ENCODE measurements at regions not wholly inside any gene's neighbourhood (a gene's known extent, or its start where the extent isn't known, plus 50 kb on each side); places are given as distances from the start of the nearest gene placed in this dataset.

GRCh38 chrX:4708970-4709760 is 995.7 kb upstream of the PRKX start:
- POLR2A ChIA-PET (ENCODE audit: unreplicated experiment), result no interaction called here
- Histone ChIP-seq H2AK5ac (ENCODE audit: low read depth, low read length) (no peak overlapping the region), H3K14ac (replicated peaks; ENCODE audit: low read depth, low read length) (no peak overlapping the region), H3K79me1 (ENCODE audit: low read depth in 1 of 2, low read length in 2 of 2) (no peaks in the 10 kb centered on the region), H2BK15ac (ENCODE audit: low read depth, low read length) (no peak overlapping the region), H3K23ac (ENCODE audit: low read depth, low read length) (no peak overlapping the region), H4K5ac (ENCODE audit: low read depth, low read length) (no peak overlapping the region), H2BK20ac (ENCODE audit: low read depth, low read length) (no peak overlapping the region), H3K4me2 (ENCODE audit: low read depth, low read length) (no peak overlapping the region), H4K91ac (ENCODE audit: insufficient read depth, low read depth, low read length) (no peak overlapping the region), H3K27me3 (ENCODE audit: control insufficient read depth, insufficient read depth, low read length) (no peaks in the 10 kb centered on the region), H3K4ac (ENCODE audit: low read depth, low read length) (no peak overlapping the region), H3K4me1 (ENCODE audit: control insufficient read depth, insufficient read depth, low read length) (no peaks in the 10 kb centered on the region), H2BK120ac (ENCODE audit: low read depth, low read length) (no peak overlapping the region), H2AK9ac (replicated peaks; ENCODE audit: low read depth, low read length, poor library complexity) (no peak overlapping the region), H3K9ac (ENCODE audit: low read depth, low read length) (no peak overlapping the region), H3K36me3 (ENCODE audit: control insufficient read depth, insufficient read depth, low read length) (no peaks in the 10 kb centered on the region), H4K8ac (ENCODE audit: low read depth in 2 of 2, low read length in 2 of 2) (no peak overlapping the region), H4K20me1 (ENCODE audit: insufficient read depth, low read length) (no peaks in the 10 kb centered on the region), H2BK5ac (ENCODE audit: low read depth, low read length, poor library complexity, severe bottlenecking) (no peak overlapping the region), H2AFZ (replicated peaks; ENCODE audit: low read length, poor library complexity) (no peak overlapping the region), H3K56ac (ENCODE audit: extremely low read depth, insufficient read depth, low read length) (no peak overlapping the region), H3K27ac (ENCODE audit: insufficient read depth, low read length) (no peak overlapping the region), H3K4me3 (ENCODE audit: insufficient read depth, low read depth, low read length) (no peak overlapping the region), H3K18ac (ENCODE audit: low read depth, low read length) (no peak overlapping the region), H3K9me1 (ENCODE audit: insufficient read depth, low read length) (no peaks in the 10 kb centered on the region), H3K9me3 (ENCODE audit: control insufficient read depth, insufficient read depth, low read length) (peaks cover 9% of the 10 kb centered on the region)
- ATAC-seq (ENCODE audit: low read depth), result no peak
- intact Hi-C loops (cut with micrococcal nuclease) (no loop called here), in situ Hi-C loops (cut with MboI; ENCODE audit: low sequenced_read_pairs) (no loop called here), dilution Hi-C loops (cut with HindIII; ENCODE audit: low sequenced_read_pairs, unreplicated experiment) (no loop called here)
- TF ChIP-seq CTCF (conservative IDR thresholded peaks at IDR 0.05; ENCODE audit: low read depth, low read length) (no peak), MAFK (IDR thresholded peaks at IDR 0.05; ENCODE audit: low read depth, low read length) (no peak), BHLHE40 (IDR thresholded peaks at IDR 0.05; ENCODE audit: low read depth, low read length) (no peak), SMC3 (IDR thresholded peaks at IDR 0.05; ENCODE audit: low read depth, low read length) (no peak), POLR2A (IDR thresholded peaks at IDR 0.05; ENCODE audit: low read depth, low read length) (no peak), CHD1 (IDR thresholded peaks at IDR 0.05; ENCODE audit: low read depth, low read length) (no peak), USF2 (IDR thresholded peaks at IDR 0.05; ENCODE audit: low read depth, low read length) (no peak), RCOR1 (IDR thresholded peaks at IDR 0.05; ENCODE audit: insufficient replicate concordance, low read length) (no peak), MAZ (IDR thresholded peaks at IDR 0.05; ENCODE audit: borderline replicate concordance, low read depth, low read length) (no peak), MXI1 (IDR thresholded peaks at IDR 0.05; ENCODE audit: borderline replicate concordance, low read depth, low read length) (no peak), RFX5 (IDR thresholded peaks at IDR 0.05; ENCODE audit: low read depth, low read length) (no peak), ELK1 (IDR thresholded peaks at IDR 0.05; ENCODE audit: borderline replicate concordance, low read depth, low read length) (no peak), RAD21 (IDR thresholded peaks at IDR 0.05; ENCODE audit: low read length) (no peak), FOS (IDR thresholded peaks at IDR 0.05; ENCODE audit: low read depth, low read length) (no peak), NFE2L2 (IDR thresholded peaks at IDR 0.05; ENCODE audit: low read depth, low read length) (no peak), CEBPB (IDR thresholded peaks at IDR 0.05; ENCODE audit: low read depth, low read length) (no peak)
- no TSS peak for BruUV-seq (replicated peaks)
- CTCF ChIA-PET, result no interaction called here
- no peak for DNase-seq
- 20% methylated on average over 1 of the region's 4 CpGs; no CpG with 5 or more reads in 1 of the 2 experiments for WGBS, 2 experiments (ENCODE audit: extremely low coverage in 2 of 2, insufficient read length in 1 of 2)

All from IMR-90 (cell line).